Activated CD4-positive, alpha-beta T cell treated with anti-CD3 and anti-CD28 coated beads for 36 hours (primary cell): ENCODE measurements at regions not wholly inside any gene's neighbourhood (a gene's known extent, or its start where the extent isn't known, plus 50 kb on each side); places are given as distances from the start of the nearest gene placed in this dataset.
A peak's percentile ranks its signal among the peaks of the same experiment; 100 is the strongest.

Experiments used
- ATAC-seq: fragments of 200-7000 bp; cut with Tn5 transposase; one replicate; pipeline ENCODE4 v1.10.0; 2021; ENCODE audit warnings: mild to moderate bottlenecking, moderate library complexity
- CTCF ChIA-PET: fragments of 350-600 bp; sonication (Branson Sonifier 250); formaldehyde crosslinking; loops from one replicate; lab custom pipeline; 2021; ENCODE audit warnings: antibody characterized with exemption; lab: Charles Lee
- POLR2A ChIA-PET: fragments of 350-600 bp; sonication (Branson Sonifier 250); formaldehyde crosslinking; loops from one replicate; lab custom pipeline; 2021; ENCODE audit warnings: antibody characterized with exemption, inconsistent platforms; lab: Charles Lee
- DNase-seq: peaks from one replicate; pipeline ENCODE4 v3.0.0-alpha.2; 2020
- H3K27ac Mint-ChIP-seq: one replicate; pipeline ENCODE4 v1.8.0; 2021; ENCODE audit warnings: mixed read lengths
- H3K27me3 Mint-ChIP-seq: one replicate; pipeline ENCODE4 v1.8.0; 2021; ENCODE audit warnings: mixed read lengths
- H3K36me3 Mint-ChIP-seq: one replicate; pipeline ENCODE4 v1.8.0; 2021; ENCODE audit warnings: low read depth, mixed read lengths
- H3K4me1 Mint-ChIP-seq: one replicate; pipeline ENCODE4 v1.8.0; 2021; ENCODE audit warnings: mixed read lengths
- H3K4me3 Mint-ChIP-seq: one replicate; pipeline ENCODE4 v1.8.0; 2021; ENCODE audit warnings: mild to moderate bottlenecking, moderate library complexity, mixed read lengths
- H3K9me3 Mint-ChIP-seq: one replicate; pipeline ENCODE4 v1.8.0; 2021; ENCODE audit warnings: low read depth, mixed read lengths
- intact Hi-C, 2 experiments: fragments of 100-400 bp; cut with DNase I in 1 of 2; cut with micrococcal nuclease in 1 of 2; formaldehyde crosslinking; loops; one replicate each; pipeline versions ENCODE4 v1.14.2 to v1.15.1; 2022 to 2024; cut with DNase I, micrococcal nuclease

- DNase-seq, result peak; percentile 67
- intact Hi-C loops, result loop anchor here (1.0 to 10.0 kb wide), 3 partner anchors 87 to 730 kb away; no protein-coding TSS in a partner anchor
- Mint-ChIP-seq H3K4me3 (no peak overlapping the region), H3K4me1 (no peaks in the 10 kb centered on the region), H3K27ac (no peak overlapping the region), H3K27me3 (peaks cover 29% of the 10 kb centered on the region), H3K36me3 (peaks cover 4% of the 10 kb centered on the region), H3K9me3 (peaks cover 16% of the 10 kb centered on the region)
- ChIA-PET POLR2A (no interaction called here), CTCF (no interaction called here)
- ATAC-seq, result peak; percentile 85
These were observed 1252.7 kb downstream of the BRD1 start for GRCh38 chr22:48574776-48575617.

DNA sequence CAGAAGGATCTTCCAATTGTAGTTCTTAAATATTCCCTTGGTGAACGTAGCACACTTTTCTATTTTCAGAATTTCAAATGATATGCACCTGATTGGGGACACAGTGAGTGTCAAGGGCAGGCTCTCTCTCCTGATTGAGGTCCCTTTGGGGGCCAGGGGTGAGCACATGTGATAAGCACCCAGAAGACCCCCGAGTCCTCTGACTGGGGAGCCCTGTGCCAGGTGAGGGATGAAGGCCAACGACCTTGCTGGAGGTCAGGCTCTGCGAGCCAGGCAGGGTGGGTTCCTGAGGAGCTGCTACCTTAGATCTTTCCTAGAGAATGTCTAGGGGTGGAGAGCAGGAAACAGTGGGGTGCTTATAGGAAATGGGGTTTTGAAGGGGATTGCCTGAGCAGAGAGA lies 1253.9 kb downstream of the BRD1 start:
- ATAC-seq, result no peak
- intact Hi-C loops, result loop anchor here in 1 of 2 experiments (10.0 kb wide), 1 partner anchor 731 kb away; no protein-coding TSS in a partner anchor
- peaks cover 4% of the 10 kb centered on the region for H3K36me3 Mint-ChIP-seq
- H3K4me1 Mint-ChIP-seq, result no peaks in the 10 kb centered on the region
- POLR2A ChIA-PET, result no interaction called here
- no peak overlapping the region for H3K27ac Mint-ChIP-seq
- CTCF ChIA-PET, result no interaction called here
- peaks cover 31% of the 10 kb centered on the region for H3K27me3 Mint-ChIP-seq
- no peak for DNase-seq
- peaks cover 18% of the 10 kb centered on the region for H3K9me3 Mint-ChIP-seq
- H3K4me3 Mint-ChIP-seq, result no peak overlapping the region

GRCh38 chr22:48572951-48573350 lies 1254.7 kb downstream of the BRD1 start:
- H3K4me1 Mint-ChIP-seq, result no peaks in the 10 kb centered on the region
- no peak overlapping the region for H3K4me3 Mint-ChIP-seq
- no peak for DNase-seq
- ChIA-PET POLR2A (no interaction called here), CTCF (no interaction called here)
- no peak overlapping the region for H3K27ac Mint-ChIP-seq
- intact Hi-C loops, result loop anchor here in 1 of 2 experiments (10.0 kb wide), 1 partner anchor 732 kb away; no protein-coding TSS in a partner anchor
- H3K36me3 Mint-ChIP-seq, result peaks cover 4% of the 10 kb centered on the region
- no peak for ATAC-seq
- H3K27me3 Mint-ChIP-seq, result peaks cover 31% of the 10 kb centered on the region
- H3K9me3 Mint-ChIP-seq, result peaks cover 18% of the 10 kb centered on the region

- CTCF ChIA-PET, result no interaction called here
- Mint-ChIP-seq H3K4me1 (peaks cover 3% of the 10 kb centered on the region), H3K36me3 (peaks cover 4% of the 10 kb centered on the region), H3K4me3 (no peak overlapping the region), H3K27me3 (peaks cover 30% of the 10 kb centered on the region), H3K27ac (no peak overlapping the region), H3K9me3 (peaks cover 18% of the 10 kb centered on the region)
- DNase-seq (no peak), ATAC-seq (no peak)
- POLR2A ChIA-PET, result no interaction called here
- intact Hi-C loops, result loop anchor here in 1 of 2 experiments (10.0 kb wide), 1 partner anchor 734 kb away; no protein-coding TSS in a partner anchor
These were observed 1256.8 kb downstream of the BRD1 start for GRCh38 chr22:48570912-48571311.

DNA sequence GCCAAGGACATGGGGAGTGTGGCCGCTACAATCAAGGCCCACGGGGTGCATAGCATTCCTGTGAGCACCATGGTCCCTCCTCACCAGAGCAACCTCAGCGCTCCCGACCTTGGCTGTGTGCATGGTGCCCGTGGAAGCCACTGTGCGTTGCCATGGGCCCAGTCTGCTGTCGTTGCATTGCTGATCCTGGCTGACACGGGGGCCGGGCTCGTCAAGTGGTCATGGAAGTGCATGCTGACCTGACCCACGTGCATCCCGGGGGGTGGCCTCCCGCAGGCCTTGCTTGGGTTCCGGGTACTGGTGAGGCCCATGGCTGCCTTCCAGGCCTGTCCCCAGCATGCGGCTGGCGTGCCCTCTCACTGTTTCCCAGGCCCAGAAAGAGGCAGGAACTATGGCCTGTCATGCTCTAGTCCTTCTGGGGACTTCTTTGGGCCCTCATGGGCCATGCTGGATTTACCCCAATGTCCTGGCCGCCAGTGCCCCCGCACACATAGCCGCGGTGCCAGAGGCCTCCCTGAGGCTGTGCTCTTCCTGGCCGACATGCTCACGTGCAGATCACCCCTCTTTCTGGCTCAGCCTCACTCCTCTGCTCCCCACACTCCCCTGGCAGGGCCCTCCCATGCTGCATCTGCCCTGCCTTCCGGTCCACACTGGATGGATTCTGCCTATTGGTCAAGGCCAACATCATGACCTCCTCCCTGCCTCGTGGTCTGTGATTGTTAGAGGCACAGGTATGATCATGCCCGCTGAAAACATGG lies 1258.0 kb downstream of the BRD1 start:
- Mint-ChIP-seq H3K27ac (no peak overlapping the region), H3K36me3 (peaks cover 4% of the 10 kb centered on the region), H3K9me3 (peaks cover 18% of the 10 kb centered on the region), H3K27me3 (peaks cover 28% of the 10 kb centered on the region), H3K4me1 (peaks cover 3% of the 10 kb centered on the region), H3K4me3 (no peak overlapping the region)
- intact Hi-C loops, result loop anchor here in 1 of 2 experiments (10.0 kb wide), 1 partner anchor 735 kb away; no protein-coding TSS in a partner anchor
- DNase-seq (no peak), ATAC-seq (no peak)
- POLR2A ChIA-PET, result no interaction called here
- CTCF ChIA-PET, result no interaction called here

DNA sequence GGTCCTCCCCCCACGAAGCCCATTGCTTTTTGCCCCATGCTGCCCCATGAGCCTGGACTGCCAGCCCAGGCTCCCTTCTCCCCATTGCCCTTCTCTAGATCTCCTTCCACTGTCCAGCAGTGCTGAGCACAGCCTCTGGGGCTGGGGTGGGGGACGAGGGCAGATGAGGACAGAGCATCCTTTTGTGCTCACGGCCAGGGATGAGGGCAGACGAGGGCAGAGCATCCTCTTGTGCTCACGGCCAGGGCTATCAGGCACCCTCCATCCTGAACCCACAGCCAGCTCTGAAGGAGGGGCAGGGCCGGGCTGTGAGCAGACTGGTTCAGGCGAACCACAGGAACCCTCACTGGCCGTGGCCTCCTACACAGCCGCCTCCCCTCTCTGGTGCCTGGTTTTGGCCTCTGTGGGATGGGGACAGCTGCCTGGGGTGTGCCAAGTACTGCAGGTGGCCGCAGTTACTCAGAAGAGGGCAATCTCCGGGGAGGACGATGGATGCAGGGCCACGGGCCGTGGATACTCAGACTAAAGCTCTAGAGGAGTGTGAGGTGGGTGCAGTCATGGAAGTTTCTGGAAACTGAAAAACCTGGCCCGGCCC lies 1258.8 kb downstream of the BRD1 start:
- POLR2A ChIA-PET, result no interaction called here
- peaks cover 23% of the 10 kb centered on the region for H3K27me3 Mint-ChIP-seq
- DNase-seq (no peak), ATAC-seq (no peak)
- no peak overlapping the region for H3K4me3 Mint-ChIP-seq
- H3K4me1 Mint-ChIP-seq, result peaks cover 3% of the 10 kb centered on the region
- H3K36me3 Mint-ChIP-seq, result peaks cover 4% of the 10 kb centered on the region
- CTCF ChIA-PET, result no interaction called here
- H3K27ac Mint-ChIP-seq, result no peak overlapping the region
- peaks cover 18% of the 10 kb centered on the region for H3K9me3 Mint-ChIP-seq
- intact Hi-C loops, result no loop called here

DNA sequence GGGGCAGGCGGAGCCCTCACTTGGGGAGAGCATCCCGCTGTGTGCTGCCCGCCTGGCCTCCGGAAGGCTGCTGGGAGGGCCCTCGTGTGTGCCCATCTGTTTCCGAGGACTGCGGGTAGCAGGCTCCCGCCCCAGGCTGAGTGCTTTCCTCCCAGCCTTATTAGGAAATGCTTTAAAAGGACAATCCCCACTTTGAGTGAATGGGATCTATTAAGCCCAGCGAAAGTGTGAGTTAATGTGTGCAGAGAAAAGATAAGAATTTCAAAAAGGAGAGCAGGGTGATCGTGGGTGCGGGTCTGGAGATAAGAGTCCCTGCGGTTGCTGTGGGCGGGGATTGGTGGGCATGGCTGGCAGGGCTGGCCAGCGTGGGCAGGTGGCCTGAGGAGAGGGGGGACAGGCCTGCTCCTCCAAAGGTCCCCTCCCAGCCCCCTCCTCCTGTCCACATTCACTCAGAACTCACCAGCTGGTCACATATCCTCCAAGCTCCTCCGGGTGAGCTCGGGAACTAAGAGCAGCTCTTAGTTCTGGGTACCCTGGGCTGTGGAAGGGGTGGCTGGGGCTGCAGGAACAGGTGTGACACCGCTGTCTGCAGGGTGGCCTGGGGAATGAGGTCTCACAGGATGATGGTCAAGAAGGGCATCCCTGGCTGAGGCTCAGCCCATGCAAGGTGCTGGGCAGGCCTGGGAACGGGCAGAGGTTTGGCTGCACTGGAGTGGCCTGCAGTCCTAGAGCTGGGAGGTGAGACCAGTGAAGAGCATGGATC lies 1260.3 kb downstream of the BRD1 start:
- ChIA-PET POLR2A (interaction anchor here (0.6 to 0.7 kb wide), 2 partner anchors 49 to 77 kb away, joined by 3 read pairs; no protein-coding TSS in a partner anchor), CTCF (no interaction called here)
- H3K4me3 Mint-ChIP-seq, result no peak overlapping the region
- H3K4me1 Mint-ChIP-seq, result peaks cover 3% of the 10 kb centered on the region
- ATAC-seq, result no peak
- peaks cover 4% of the 10 kb centered on the region for H3K36me3 Mint-ChIP-seq
- H3K27me3 Mint-ChIP-seq, result peaks cover 20% of the 10 kb centered on the region
- no peak for DNase-seq
- H3K27ac Mint-ChIP-seq, result no peak overlapping the region
- H3K9me3 Mint-ChIP-seq, result peaks cover 18% of the 10 kb centered on the region
- intact Hi-C loops, result no loop called here

DNA sequence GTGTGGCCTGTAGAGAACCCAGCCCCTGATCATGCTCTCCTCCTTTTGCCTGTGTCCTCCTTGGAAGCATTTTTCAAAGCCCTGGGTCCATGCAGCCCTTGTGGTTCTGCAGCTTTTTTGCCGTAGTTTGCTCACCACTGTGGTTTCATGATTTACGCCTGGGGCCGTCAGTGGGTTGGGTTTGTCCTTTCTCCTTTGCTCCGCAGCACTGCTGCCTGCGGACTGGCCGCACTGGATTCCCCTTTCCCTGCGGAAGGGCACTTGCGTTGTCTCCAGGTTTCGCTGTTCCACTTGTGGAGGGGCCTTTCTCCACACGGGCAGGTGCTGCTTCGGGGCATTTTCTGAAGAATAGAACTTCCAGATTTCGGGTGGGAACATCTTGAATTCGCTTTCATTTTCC lies 1260.9 kb downstream of the BRD1 start:
- no peak for ATAC-seq
- Mint-ChIP-seq H3K27me3 (peaks cover 20% of the 10 kb centered on the region), H3K36me3 (peaks cover 2% of the 10 kb centered on the region), H3K4me1 (peaks cover 3% of the 10 kb centered on the region), H3K4me3 (no peak overlapping the region), H3K9me3 (peaks cover 14% of the 10 kb centered on the region), H3K27ac (no peak overlapping the region)
- CTCF ChIA-PET, result no interaction called here
- POLR2A ChIA-PET, result no interaction called here
- DNase-seq, result no peak
- intact Hi-C loops, result no loop called here

GRCh38 chr22:48565901-48566501 lies 1261.7 kb downstream of the BRD1 start:
- H3K9me3 Mint-ChIP-seq, result peaks cover 10% of the 10 kb centered on the region
- no peak for ATAC-seq
- intact Hi-C loops, result no loop called here
- no peak overlapping the region for H3K27ac Mint-ChIP-seq
- ChIA-PET CTCF (no interaction called here), POLR2A (no interaction called here)
- H3K27me3 Mint-ChIP-seq, result peaks cover 18% of the 10 kb centered on the region
- H3K36me3 Mint-ChIP-seq, result no peaks in the 10 kb centered on the region
- peaks cover 3% of the 10 kb centered on the region for H3K4me1 Mint-ChIP-seq
- DNase-seq, result no peak
- H3K4me3 Mint-ChIP-seq, result no peak overlapping the region

- H3K36me3 Mint-ChIP-seq, result no peaks in the 10 kb centered on the region
These were observed 1262.7 kb downstream of the BRD1 start for GRCh38 chr22:48564995-48565394.

More at GRCh38 chr22:48564995-48565394, 1262.7 kb downstream of the BRD1 start:
- H3K4me3 Mint-ChIP-seq, result no peak overlapping the region
- ChIA-PET POLR2A (no interaction called here), CTCF (no interaction called here)
- peaks cover 2% of the 10 kb centered on the region for H3K9me3 Mint-ChIP-seq
- H3K4me1 Mint-ChIP-seq, result peaks cover 3% of the 10 kb centered on the region
- intact Hi-C loops, result no loop called here
- ATAC-seq, result no peak
- H3K27ac Mint-ChIP-seq, result no peak overlapping the region
- no peak for DNase-seq
- peaks cover 15% of the 10 kb centered on the region for H3K27me3 Mint-ChIP-seq
